PFSK-1 (cell line): ENCODE measurements at regions not wholly inside any gene's neighbourhood (a gene's known extent, or its start where the extent isn't known, plus 50 kb on each side); places are given as distances from the start of the nearest gene placed in this dataset.

Experiments used
- POLR2AphosphoS5 ChIP-seq: IDR thresholded peaks from 2 replicates; pipeline ENCODE4 v1.6.1; 2012; ENCODE audit warnings: low read depth, mild to moderate bottlenecking, control low read depth, low read length, moderate library complexity
- SIN3A ChIP-seq: IDR thresholded peaks from 2 replicates; pipeline ENCODE4 v1.6.1; 2012; ENCODE audit warnings: mild to moderate bottlenecking, low read length, moderate library complexity, borderline replicate concordance; ENCODE audit not compliant: insufficient read depth

GRCh38 chr3:81249540-81250029 lies 511.9 kb downstream of the GBE1 start:
- no peak for TF ChIP-seq POLR2AphosphoS5
- no peak for TF ChIP-seq SIN3A
